ENCODE measurements at regions not wholly inside any gene's neighbourhood (a gene's known extent, or its start where the extent isn't known, plus 50 kb on each side); places are given as distances from the start of the nearest gene placed in this dataset.

DNA sequence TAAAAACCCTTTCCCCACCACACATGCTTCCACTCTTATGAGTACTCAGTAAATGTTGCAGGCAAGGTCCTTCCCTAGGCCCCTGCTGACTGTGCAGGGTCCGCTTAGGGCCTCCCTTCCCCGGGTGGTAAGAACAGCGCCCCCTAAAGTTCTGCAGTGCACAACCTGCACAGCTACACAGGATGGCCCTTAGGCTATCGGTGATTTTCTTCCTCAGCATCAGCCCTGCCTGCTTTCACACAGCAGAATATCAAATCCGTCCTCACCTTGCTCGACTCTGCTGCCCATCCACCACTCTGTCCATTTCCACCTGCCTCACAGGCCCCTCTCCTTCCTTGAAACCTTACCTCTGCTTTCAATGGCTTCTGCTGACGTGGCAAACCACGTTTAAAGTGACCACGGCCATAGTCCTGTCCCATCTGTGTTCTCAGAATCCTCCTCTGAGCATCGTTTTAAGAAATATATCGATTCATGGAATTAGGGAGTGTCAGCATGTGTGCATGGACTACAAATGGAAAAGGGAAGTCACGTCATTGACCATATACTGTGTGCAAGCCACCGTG, 51.4 kb upstream of the TMEM132E start:
- FAIRE-seq (no peak), DNase-seq (ENCODE audit: low spot score) (no peak), ATAC-seq (peak; percentile 73)
- intact Hi-C loops (cut with micrococcal nuclease; ENCODE audit: unreplicated experiment) (no loop called here), in situ Hi-C loops (cut with HindIII; ENCODE audit: extremely low pct_ligation_motif_present, low pct_unique_long_range_greater_than_20kb) (loop anchor here (25.0 kb wide), 1 partner anchor 359 kb away; no protein-coding TSS in a partner anchor)
- Histone ChIP-seq H3K4me3 (replicated peaks in 1 of 3; ENCODE audit: insufficient read depth in 1 of 3, low read depth in 2 of 3, low read length in 3 of 3) (no peak overlapping the region), H3K9me3 (ENCODE audit: low read length) (no peaks in the 10 kb centered on the region), H3K79me2 (ENCODE audit: insufficient read depth, low read length) (no peaks in the 10 kb centered on the region), H3K27ac (ENCODE audit: extremely low read length, insufficient read depth, low read length) (no peak overlapping the region), H3K4me1 (ENCODE audit: insufficient read depth, low read length) (no peaks in the 10 kb centered on the region), H3K9ac (ENCODE audit: insufficient read depth, low read depth, low read length) (no peak overlapping the region), H3K36me3 (replicated peaks in 1 of 2; ENCODE audit: control insufficient read depth in 1 of 2, insufficient read depth in 2 of 2, low read length in 2 of 2) (no peaks in the 10 kb centered on the region), H3K27me3 (ENCODE audit: control insufficient read depth in 1 of 2, insufficient read depth in 2 of 2, low read length in 2 of 2) (peaks cover 0 to 3% of the 10 kb centered on the region in 2 experiments; a peak in 2 of 5 replicates), H3K4me2 (ENCODE audit: low read depth, low read length) (no peak overlapping the region), H4K20me1 (ENCODE audit: insufficient read depth, low read length) (no peaks in the 10 kb centered on the region), H2AFZ (ENCODE audit: low read length) (no peak overlapping the region)
- ChIA-PET POLR2A (no interaction called here), CTCF (ENCODE audit: low intra/inter-chr PET ratio, low total read pairs) (no interaction called here)
- WGBS (ENCODE audit: low lambda C conversion rate), result 7% methylated on average over 11 of the region's 13 CpGs
- BruUV-seq (replicated peaks), result no TSS peak
- TF ChIP-seq PAX8 (CRISPR knock-in tag; IDR thresholded peaks at IDR 0.05; ENCODE audit: borderline replicate concordance) (no peak), MAFK (conservative IDR thresholded peaks at IDR 0.05 in 1 of 2, IDR thresholded peaks at IDR 0.05 in 1 of 2; ENCODE audit: low read length in 2 of 2) (peak; percentile 27 to 62; a peak in 3 of 4 replicates)

DNA sequence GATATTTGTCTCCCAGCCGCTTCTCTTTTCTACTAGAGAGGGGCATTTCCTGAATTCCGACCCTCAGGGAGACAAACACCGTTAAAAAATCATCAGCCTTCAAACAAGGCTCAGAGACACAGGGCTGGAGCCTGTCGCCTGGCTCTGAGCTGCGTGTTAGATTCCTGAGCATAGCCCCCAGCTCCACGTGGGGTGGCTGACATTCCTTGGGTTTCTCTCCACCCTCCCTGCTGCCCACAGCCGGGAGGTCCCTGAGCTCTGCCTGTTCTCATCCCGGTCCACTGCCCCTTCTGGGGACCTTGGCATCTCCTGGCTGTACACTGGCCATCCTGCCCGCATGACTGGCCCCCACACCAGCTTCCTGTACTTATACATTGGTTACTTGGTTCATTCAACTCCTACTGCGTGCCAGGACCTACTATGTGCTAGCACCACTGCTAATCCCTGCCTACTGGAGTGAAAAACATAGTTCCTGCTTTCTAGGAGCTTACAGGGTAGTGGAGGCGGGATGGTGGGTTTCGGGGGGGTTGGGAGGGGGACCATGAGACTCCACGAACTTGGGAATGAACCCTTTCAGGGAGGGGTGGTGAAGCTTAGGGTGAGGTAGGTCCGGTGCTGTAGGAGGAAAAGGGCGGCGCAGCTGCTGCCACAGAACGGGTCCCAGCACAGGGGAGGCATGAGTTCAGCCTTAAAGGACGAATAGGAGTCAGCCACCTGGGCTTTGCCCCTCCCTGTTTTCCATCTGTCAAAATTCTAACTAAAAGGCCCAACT, 52.1 kb upstream of the TMEM132E start:
- TF ChIP-seq ZNF580 (CRISPR knock-in tag; IDR thresholded peaks at IDR 0.05; ENCODE audit: borderline replicate concordance, low read depth) (no peak), ZKSCAN1 (IDR thresholded peaks at IDR 0.05; ENCODE audit: low read length) (peak; percentile 80), ARID3A (IDR thresholded peaks at IDR 0.05; ENCODE audit: low read depth, low read length) (no peak)
- DNase-seq (ENCODE audit: low spot score) (no peak), FAIRE-seq (no peak), ATAC-seq (no peak; the same call in 2 of the 3 replicates)
- no TSS peak for BruUV-seq (replicated peaks)
- Histone ChIP-seq H3K9me3 (ENCODE audit: low read length) (no peaks in the 10 kb centered on the region), H3K4me2 (ENCODE audit: low read depth, low read length) (no peak overlapping the region), H3K4me1 (ENCODE audit: insufficient read depth, low read length) (no peaks in the 10 kb centered on the region), H3K79me2 (ENCODE audit: insufficient read depth, low read length) (no peaks in the 10 kb centered on the region), H3K36me3 (replicated peaks in 1 of 2; ENCODE audit: control insufficient read depth in 1 of 2, insufficient read depth in 2 of 2, low read length in 2 of 2) (no peaks in the 10 kb centered on the region), H3K9ac (ENCODE audit: insufficient read depth, low read depth, low read length) (no peak overlapping the region), H4K20me1 (ENCODE audit: insufficient read depth, low read length) (no peaks in the 10 kb centered on the region), H2AFZ (ENCODE audit: low read length) (no peak overlapping the region), H3K27ac (ENCODE audit: extremely low read length, insufficient read depth, low read length) (no peak overlapping the region), H3K4me3 (replicated peaks in 1 of 3; ENCODE audit: insufficient read depth in 1 of 3, low read depth in 2 of 3, low read length in 3 of 3) (no peak overlapping the region), H3K27me3 (ENCODE audit: control insufficient read depth in 1 of 2, insufficient read depth in 2 of 2, low read length in 2 of 2) (peaks cover 0 to 3% of the 10 kb centered on the region in 2 experiments; a peak in 2 of 5 replicates)
- in situ Hi-C loops (cut with HindIII; ENCODE audit: extremely low pct_ligation_motif_present, low pct_unique_long_range_greater_than_20kb), result loop anchor here (25.0 kb wide), 1 partner anchor 360 kb away; no protein-coding TSS in a partner anchor
- intact Hi-C loops (cut with micrococcal nuclease; ENCODE audit: unreplicated experiment), result no loop called here
- CTCF ChIA-PET (ENCODE audit: low intra/inter-chr PET ratio, low total read pairs), result no interaction called here
- POLR2A ChIA-PET, result no interaction called here
- WGBS (ENCODE audit: low lambda C conversion rate), result 22% methylated on average over 16 of the region's 18 CpGs
